ENCODE measurements at regions not wholly inside any gene's neighbourhood (a gene's known extent, or its start where the extent isn't known, plus 50 kb on each side); places are given as distances from the start of the nearest gene placed in this dataset.
A peak's percentile ranks its signal among the peaks of the same experiment; 100 is the strongest.
"Not testable (repeated sequence)": the region's sequence is repeated elsewhere in the genome, so short reads cannot be mapped to it uniquely, and the experiment has no call there.

DNA sequence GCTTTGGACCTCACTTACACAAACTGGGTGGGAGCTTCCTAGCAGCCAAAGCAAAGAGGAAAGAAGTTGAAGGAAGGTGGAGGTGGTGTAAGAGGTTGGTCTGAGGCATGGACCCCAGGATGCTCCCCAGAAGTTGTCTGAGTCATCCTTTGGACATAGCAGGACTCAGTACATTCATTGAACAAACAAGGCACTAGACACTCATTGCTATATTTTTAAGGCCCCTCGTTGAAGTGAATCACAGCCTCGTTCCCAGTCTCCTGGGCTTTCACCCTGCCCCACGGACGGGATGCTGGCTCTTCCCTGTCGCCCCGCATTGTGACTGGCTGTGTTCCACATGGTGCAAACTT lies 95.9 kb upstream of the FGF3 start:
- H3K4me1 Mint-ChIP-seq, result peaks cover 9% of the 10 kb centered on the region
- H3K9me3 Mint-ChIP-seq, result no peaks in the 10 kb centered on the region
- H3K27ac Mint-ChIP-seq, result no peak overlapping the region
- no peak for ATAC-seq (replicated peaks)
- H3K27me3 Mint-ChIP-seq, result peaks cover 28% of the 10 kb centered on the region
- H3K36me3 Mint-ChIP-seq (ENCODE audit: low read depth), result no peaks in the 10 kb centered on the region
- H3K4me3 Mint-ChIP-seq, result no peak overlapping the region

DNA sequence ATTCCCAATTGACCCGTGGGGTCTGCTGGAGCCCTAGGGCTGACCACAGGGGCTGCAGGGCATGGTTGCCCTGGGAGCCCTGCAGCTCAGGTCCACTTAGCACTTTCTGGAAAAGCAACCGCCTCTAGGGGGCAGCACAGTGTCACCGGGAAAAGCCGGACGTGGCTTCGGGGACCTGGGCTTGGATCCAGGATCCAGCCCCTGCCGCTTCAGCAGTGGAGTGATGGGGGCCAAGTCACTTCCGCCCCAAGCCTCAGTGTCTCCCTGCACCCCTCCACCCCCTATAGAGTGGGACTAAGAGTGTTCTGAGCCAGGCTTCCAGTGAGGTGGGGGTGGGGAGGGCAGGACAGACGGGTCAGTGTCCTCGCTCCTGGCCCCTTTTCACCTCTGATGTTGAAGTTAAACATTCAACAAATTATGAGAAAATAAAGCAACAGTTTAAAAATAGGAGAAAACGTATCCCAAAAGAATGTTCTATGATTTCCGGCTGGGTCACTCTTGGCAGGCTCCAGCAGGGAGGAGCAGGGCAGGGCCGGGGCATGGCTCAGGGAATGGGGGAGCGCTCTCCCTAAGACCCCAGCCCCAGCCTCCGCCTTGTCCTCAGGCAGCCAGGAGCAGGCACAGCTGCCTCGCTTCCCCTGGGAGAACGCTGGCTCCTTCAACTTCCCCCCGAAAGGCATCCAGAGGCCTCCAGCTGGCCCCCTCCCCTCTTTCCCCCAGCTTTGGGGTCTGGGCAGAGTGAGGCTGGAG lies 96.5 kb upstream of the FGF3 start:
- no peak overlapping the region for H3K4me3 Mint-ChIP-seq
- H3K27ac Mint-ChIP-seq, result no peak overlapping the region
- H3K9me3 Mint-ChIP-seq, result no peaks in the 10 kb centered on the region
- H3K4me1 Mint-ChIP-seq, result peaks cover 9% of the 10 kb centered on the region
- H3K36me3 Mint-ChIP-seq (ENCODE audit: low read depth), result no peaks in the 10 kb centered on the region
- no peak for ATAC-seq (replicated peaks)
- peaks cover 28% of the 10 kb centered on the region for H3K27me3 Mint-ChIP-seq

DNA sequence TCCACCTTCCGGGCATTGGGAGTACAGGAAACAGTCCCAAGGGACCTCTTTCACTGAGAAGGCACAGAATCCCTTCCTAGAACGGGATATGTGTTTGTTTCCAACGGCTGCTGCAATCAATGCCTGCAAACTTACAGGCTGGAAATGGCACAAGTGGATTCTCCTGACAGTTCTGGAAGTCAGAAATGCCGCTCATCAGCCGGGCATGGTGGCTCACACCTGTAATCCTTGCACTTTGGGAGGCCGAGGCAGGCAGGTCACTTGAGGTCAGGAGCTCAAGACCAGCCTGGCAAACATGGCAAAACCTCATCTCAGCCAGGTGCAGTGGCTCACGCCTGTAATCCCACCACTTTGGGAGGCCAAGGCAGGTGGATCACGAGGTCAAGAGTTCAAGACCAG lies 97.0 kb upstream of the FGF3 start:
- not testable (repeated sequence) for H3K27ac Mint-ChIP-seq; H3K4me3 Mint-ChIP-seq; H3K9me3 Mint-ChIP-seq; ATAC-seq (replicated peaks); H3K4me1 Mint-ChIP-seq; H3K36me3 Mint-ChIP-seq (ENCODE audit: low read depth)
- H3K27me3 Mint-ChIP-seq, result peaks cover 26% of the 10 kb centered on the region

DNA sequence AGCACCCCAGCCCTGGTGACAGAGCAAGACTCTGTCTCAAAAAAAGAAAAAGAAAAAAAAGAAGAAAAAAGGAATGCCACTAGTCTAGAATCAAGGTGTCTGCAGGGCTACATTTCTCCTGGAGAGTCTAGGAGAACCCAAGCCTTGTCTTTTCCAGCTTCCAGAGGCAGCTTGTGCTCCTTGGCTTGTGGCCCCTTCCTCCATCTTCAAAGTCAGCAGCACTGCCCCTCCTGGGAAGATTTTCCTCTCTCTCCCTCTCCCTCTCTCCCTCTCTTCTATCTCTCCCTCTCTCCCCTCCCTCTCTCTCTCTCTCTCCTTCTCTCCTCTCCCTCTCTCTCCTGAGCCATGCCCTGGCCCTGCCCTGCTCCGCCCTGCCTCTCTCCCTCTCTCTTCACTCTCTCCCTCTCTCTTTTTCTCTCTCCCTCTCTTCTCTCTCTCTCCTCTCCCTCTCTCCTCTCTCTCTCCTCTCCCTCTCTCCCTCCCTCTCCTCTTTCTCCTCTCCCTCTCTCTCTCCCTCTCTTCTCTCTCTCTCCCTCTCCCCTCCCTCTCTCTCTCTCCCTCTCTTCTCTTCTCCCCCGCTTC lies 97.7 kb upstream of the FGF3 start:
- ATAC-seq (replicated peaks), result no peak
- no peaks in the 10 kb centered on the region for H3K9me3 Mint-ChIP-seq
- peaks cover 9% of the 10 kb centered on the region for H3K4me1 Mint-ChIP-seq
- H3K27ac Mint-ChIP-seq, result no peak overlapping the region
- no peaks in the 10 kb centered on the region for H3K36me3 Mint-ChIP-seq (ENCODE audit: low read depth)
- peaks cover 21% of the 10 kb centered on the region for H3K27me3 Mint-ChIP-seq
- H3K4me3 Mint-ChIP-seq, result no peak overlapping the region

DNA sequence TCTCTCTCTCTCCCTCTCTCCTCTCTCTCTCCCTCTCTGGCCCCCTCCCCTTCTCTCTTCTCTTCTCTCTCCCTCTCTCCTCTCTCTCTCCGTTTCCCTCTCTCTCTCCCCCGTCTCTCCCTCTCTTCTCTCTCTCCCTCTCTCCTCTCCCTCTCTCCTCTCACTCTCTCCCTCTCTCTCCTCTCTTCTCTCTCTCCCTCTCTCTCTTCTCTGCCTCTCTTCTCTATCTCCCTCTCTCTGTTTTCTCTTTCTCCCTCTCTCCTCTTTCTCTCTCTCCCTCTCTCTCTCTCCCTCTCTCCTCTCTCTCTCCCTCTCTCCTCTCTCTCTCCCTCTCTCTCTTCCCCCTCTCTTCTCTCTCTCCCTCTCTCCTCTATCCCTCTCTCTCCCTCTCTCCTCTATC lies 98.3 kb upstream of the FGF3 start:
- no peak overlapping the region for H3K4me3 Mint-ChIP-seq
- peaks cover 22% of the 10 kb centered on the region for H3K27me3 Mint-ChIP-seq
- H3K4me1 Mint-ChIP-seq, result peaks cover 9% of the 10 kb centered on the region
- no peak for ATAC-seq (replicated peaks)
- H3K9me3 Mint-ChIP-seq, result no peaks in the 10 kb centered on the region
- H3K27ac Mint-ChIP-seq, result no peak overlapping the region
- H3K36me3 Mint-ChIP-seq (ENCODE audit: low read depth), result no peaks in the 10 kb centered on the region

DNA sequence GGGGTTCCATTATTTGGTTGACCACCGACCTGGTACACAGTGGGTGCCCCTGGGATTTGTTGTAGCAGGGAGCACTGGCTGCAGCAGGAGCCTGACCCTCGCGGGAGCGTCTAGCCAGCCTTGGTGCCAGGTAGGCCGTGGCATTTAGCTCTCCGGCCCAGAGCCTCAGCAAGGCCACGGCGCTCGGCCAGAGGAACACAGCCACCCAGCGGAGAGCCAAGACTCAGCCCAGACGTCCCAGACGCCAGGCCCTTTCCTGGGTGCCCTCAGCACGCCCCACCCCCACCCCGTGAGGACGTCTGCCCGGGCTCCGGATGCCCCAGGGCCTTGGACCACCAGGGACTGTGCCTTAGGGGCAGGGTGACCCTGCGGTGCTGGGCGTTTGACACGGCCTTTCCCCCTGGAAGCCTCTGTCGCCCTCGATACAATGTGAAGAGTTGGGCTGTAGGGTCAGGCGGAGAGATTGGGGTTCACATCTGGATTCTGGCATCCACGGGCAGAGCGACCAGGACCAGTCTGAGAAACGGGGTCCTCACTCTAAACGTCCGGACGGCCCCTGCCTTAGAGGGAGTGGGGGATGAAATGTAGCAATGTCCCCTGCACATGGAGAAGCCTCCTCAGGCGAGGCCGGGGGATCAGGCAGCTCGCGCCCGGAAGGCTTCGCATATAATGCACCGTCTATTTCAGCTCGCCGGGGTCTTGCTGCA lies 99.2 kb upstream of the FGF3 start:
- H3K27me3 Mint-ChIP-seq, result peaks cover 29% of the 10 kb centered on the region
- no peak for ATAC-seq (replicated peaks)
- no peaks in the 10 kb centered on the region for H3K9me3 Mint-ChIP-seq
- H3K27ac Mint-ChIP-seq, result no peak overlapping the region
- no peak overlapping the region for H3K4me3 Mint-ChIP-seq
- H3K4me1 Mint-ChIP-seq, result peaks cover 9% of the 10 kb centered on the region
- no peaks in the 10 kb centered on the region for H3K36me3 Mint-ChIP-seq (ENCODE audit: low read depth)

DNA sequence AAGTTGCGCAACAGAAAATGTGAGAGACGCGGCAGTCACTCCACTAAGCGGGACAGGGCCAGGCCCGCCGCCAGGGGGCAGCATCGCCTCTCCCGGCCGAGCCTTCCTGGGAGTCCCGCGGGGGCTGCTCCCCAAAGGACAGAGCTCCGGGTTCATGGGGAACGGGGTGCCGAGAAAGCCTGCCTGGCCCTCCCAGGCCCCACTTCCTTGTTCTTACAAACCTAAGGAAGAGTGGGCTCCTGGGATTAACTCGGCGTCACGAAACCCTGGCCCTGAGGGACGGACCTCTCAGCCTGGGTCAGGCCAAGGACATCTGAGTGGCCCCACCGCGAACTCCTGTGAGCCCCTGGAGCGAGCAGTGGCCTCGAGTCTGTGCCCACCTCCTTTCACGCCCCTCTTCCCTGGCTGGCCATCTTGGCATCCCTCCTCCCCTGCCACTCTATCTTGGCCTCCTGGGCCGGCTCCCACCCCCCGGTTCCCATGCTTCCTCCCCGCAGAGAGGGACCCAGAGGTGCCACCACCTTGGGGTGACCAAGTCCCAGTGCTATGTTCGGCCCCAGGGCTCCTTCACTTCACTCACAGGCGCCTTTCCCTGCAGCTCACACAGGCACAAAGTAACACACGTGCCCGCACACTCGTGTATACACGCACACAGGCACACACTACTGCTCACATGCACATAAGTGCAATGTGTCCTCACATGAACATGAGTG lies 99.9 kb upstream of the FGF3 start:
- Mint-ChIP-seq H3K36me3 (ENCODE audit: low read depth) (no peaks in the 10 kb centered on the region), H3K27me3 (peaks cover 35% of the 10 kb centered on the region), H3K9me3 (no peaks in the 10 kb centered on the region), H3K27ac (no peak overlapping the region), H3K4me1 (peaks cover 9% of the 10 kb centered on the region), H3K4me3 (no peak overlapping the region)
- peak; percentile 62 for ATAC-seq (replicated peaks)

DNA sequence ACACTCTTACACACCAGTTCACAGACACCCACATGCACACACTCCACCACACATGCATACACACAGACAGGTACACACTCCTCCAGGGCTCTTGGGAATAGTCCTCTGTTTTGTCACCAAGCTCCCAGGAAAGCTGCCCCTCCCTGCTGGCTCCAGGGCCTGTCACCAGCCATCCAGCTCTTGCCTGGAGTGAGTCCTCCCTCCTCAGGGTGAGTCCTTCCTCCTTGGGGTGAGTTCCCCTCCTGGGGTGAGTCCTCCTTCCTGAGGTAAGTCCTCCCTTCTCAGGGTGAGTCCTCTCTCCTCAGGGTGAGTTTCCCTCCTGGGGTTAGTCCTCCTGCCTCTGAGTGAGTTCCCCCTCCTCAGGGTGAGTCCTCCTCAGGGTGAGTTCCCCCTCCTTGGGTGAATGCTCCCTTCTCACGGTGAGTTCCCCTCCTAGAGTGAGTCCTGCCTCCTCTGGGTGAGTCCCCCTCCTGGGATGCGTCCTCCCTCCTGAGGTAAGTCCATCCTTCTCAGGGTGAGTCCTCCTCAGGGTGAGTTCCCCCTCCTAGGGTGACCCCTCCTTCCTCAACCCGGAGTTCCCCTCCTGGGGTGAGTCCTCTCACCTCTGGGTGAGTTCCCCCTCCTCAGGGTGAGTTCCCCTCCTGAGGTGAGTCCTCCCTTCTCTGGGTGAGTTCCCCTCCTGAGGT lies 100.6 kb upstream of the FGF3 start:
- no peak overlapping the region for H3K27ac Mint-ChIP-seq
- peaks cover 9% of the 10 kb centered on the region for H3K4me1 Mint-ChIP-seq
- H3K4me3 Mint-ChIP-seq, result no peak overlapping the region
- peak; percentile 12 for ATAC-seq (replicated peaks)
- peaks cover 41% of the 10 kb centered on the region for H3K27me3 Mint-ChIP-seq
- H3K9me3 Mint-ChIP-seq, result no peaks in the 10 kb centered on the region
- no peaks in the 10 kb centered on the region for H3K36me3 Mint-ChIP-seq (ENCODE audit: low read depth)

DNA sequence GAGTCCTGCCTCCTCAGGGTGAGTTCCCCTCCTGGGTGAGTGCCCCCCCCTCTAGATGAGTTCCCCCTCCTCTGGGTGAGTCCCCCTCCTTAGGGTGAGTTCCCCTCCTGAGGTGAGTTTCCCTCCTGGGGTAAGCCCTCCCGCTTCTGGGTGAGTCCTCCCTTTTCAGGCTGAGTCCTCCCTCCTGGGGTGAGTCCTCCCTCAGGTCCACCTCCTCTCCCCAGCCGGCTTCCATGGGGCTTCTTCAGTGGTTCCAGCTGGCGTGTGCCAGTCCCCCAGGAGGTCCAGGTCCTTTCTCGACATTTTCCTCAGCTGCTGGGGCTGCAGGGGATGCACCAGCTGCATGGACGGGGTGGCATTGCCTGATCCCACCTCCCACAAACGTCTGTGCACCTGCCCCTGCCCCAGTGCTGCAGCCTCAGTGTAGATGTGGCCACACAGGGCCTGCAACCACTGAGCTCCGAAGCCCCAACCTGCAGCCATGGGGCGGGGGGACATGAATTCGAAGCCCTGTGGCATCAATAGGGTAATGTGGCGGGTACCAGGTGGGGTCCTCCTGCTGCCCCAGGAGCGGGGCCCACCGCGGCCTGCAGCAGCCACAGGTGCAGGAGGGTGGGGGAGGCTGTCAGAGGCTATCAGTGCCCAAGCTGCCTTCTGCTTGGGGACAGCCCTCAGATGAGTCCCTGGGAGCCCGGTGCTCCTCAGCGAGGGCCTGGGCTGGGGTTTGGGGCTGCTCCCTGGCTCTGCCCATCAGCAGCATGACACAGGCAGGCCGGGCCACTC lies 101.3 kb upstream of the FGF3 start:
- Mint-ChIP-seq H3K27me3 (peaks cover 41% of the 10 kb centered on the region), H3K36me3 (ENCODE audit: low read depth) (no peaks in the 10 kb centered on the region), H3K4me3 (no peak overlapping the region), H3K9me3 (no peaks in the 10 kb centered on the region), H3K4me1 (peaks cover 4% of the 10 kb centered on the region), H3K27ac (no peak overlapping the region)
- ATAC-seq (replicated peaks), result no peak

DNA sequence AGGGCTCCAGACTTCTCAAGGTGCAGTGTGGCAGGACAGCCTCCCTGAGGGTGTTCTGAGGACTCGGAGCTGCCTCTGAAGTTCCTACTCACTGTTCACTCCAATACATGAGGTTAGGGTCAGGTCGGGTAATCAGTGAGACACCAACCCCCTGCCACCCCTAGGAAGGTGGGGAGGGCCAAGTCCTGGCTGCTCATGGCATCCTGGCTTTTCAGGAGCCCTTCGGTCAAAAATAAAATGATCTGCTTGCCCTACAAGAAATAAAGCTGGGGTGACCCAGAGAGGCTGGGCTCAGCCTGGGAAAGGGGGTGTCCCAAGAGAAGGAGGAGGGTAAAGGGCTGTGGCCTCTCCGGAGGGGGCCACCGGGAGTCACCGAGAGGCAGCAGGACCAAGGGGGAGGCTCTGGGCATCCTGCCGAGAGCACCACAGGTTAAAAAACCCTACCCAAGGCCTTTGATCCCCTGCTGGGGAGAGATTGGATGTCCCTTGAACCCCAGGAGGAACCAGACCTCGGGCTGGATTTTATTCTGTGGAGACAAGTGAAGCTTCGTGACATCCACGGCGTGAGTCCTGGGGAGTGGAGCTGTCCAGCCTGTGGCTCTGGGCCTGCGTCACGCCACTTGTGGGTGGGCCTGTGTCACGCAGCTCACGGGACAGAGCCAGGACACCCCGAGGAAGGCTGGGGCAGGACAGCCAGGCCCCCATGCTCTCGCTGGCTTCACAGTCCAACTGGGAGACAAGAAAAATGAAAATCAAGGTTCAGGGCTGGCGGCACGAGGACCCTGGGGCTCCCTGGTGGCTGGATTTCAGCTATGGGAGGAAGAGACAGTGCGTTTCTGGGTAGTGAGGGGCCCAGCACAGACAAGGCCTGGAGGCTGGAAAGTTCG lies 102.2 kb upstream of the FGF3 start:
- Mint-ChIP-seq H3K9me3 (no peaks in the 10 kb centered on the region), H3K36me3 (ENCODE audit: low read depth) (no peaks in the 10 kb centered on the region), H3K4me1 (peaks cover 4% of the 10 kb centered on the region), H3K4me3 (no peak overlapping the region), H3K27ac (no peak overlapping the region), H3K27me3 (peaks cover 44% of the 10 kb centered on the region)
- ATAC-seq (replicated peaks), result no peak

DNA sequence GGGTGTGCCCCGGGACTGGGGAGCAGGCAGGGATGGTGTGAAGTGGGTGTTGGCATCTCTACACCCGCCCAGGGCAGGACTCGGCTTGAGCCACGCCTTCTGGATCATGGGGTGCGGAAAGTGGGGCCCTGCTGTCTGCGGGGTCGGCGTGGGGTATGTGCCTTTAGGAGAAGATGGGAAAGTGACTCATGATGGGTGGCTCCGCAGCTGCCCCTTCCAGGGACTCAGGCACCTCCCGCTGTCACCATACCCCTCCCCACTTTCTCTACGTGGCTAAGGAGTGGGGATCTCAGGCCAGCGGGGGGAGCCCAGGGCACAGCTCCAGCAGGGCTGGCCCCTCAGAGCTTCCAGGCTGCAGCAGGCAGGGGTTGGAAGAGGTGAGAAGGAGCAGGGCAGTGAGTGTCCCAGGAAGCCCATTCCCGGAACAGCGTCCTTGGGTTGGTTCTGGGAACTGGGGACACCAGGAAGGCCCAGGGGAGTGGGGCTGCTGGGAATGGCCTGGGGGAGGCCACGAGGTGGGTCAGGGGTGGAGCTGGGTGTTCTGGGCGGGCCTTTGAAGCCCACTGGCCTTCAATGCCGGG lies 102.9 kb upstream of the FGF3 start:
- Mint-ChIP-seq H3K27me3 (peaks cover 49% of the 10 kb centered on the region), H3K4me1 (peaks cover 4% of the 10 kb centered on the region), H3K4me3 (no peak overlapping the region), H3K36me3 (ENCODE audit: low read depth) (no peaks in the 10 kb centered on the region), H3K9me3 (no peaks in the 10 kb centered on the region), H3K27ac (no peak overlapping the region)
- no peak for ATAC-seq (replicated peaks)

DNA sequence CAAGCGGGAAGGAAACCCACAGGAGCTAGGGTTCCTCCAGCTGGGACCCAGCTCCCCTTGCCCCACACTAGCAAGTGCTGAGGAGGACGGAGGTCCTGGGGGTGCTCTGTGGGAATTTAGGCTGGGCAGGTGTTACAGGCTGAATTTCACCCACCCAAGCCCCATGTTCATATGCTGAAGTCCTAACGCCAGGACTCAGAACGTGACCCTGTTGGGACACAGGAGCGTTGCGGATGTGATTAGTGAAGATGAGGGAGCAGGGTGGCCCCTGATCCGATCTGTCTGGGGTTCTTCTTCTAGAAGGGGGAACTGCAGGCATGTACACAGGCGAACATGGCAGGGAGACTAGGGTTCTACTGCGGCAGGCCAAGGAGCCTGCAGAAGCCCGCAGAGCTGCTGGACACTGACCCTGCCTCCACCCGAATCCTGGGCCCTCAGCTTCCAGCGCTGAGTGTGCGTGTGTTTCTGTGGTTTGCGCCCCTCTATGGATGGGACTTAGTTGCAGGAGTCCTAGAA lies 103.4 kb upstream of the FGF3 start:
- Mint-ChIP-seq H3K9me3 (no peaks in the 10 kb centered on the region), H3K4me3 (no peak overlapping the region), H3K27ac (no peak overlapping the region), H3K36me3 (ENCODE audit: low read depth) (no peaks in the 10 kb centered on the region), H3K4me1 (peaks cover 4% of the 10 kb centered on the region), H3K27me3 (peaks cover 44% of the 10 kb centered on the region)
- no peak for ATAC-seq (replicated peaks)

DNA sequence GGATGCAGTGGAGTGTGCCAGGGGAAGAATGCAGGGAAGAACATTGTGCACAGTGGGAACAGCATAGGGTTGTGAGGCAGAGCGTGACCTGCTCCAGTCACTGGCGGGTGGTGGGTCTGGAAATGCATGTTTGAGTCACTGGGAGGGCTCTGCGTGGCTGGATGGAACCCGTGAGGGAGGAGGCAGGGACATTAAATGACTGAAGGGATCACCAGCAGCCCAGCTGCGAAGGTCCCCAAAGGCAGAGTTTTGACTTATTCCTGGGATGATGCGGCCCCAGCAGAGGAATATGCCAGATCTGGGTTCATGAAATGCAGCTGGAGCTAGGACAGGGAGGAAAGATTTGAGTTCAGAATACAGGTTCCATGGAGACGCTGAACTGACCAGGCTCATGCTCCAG lies 104.0 kb upstream of the FGF3 start:
- no peak for ATAC-seq (replicated peaks)
- Mint-ChIP-seq H3K9me3 (no peaks in the 10 kb centered on the region), H3K27me3 (peaks cover 44% of the 10 kb centered on the region), H3K4me1 (peaks cover 4% of the 10 kb centered on the region), H3K4me3 (no peak overlapping the region), H3K36me3 (ENCODE audit: low read depth) (no peaks in the 10 kb centered on the region), H3K27ac (no peak overlapping the region)
